ENCODE measurements at regions not wholly inside any gene's neighbourhood (a gene's known extent, or its start where the extent isn't known, plus 50 kb on each side); places are given as distances from the start of the nearest gene placed in this dataset.

DNA sequence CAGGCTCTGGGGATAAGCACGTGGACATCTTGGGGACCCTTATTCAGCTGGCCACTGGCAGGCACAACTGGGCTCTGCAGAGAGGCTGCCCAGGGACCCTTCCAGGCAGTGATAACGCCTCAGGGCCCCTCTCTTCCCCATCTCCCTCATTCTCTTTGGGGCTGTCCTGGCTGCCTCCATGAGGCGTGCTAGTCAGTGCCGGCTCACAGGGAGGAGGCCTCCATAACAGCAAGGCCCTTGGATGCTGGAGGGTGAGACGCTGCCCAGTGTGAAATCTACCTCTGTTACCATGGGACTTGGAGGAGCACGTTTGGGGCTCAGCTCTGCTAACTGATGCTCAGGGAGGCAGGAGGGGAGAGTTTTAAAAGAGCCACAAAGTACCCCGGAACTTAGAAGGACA is 221.3 kb downstream of the CTTN start:
- Histone ChIP-seq H3K9me3 (ENCODE audit: control insufficient read depth, insufficient read depth, low read length) (no peaks in the 10 kb centered on the region), H3K4me1 (ENCODE audit: control insufficient read depth, insufficient read depth, low read length) (no peaks in the 10 kb centered on the region), H3K27me3 (ENCODE audit: control insufficient read depth, insufficient read depth, low read length) (no peaks in the 10 kb centered on the region), H3K36me3 (ENCODE audit: control insufficient read depth, insufficient read depth, low read length) (no peaks in the 10 kb centered on the region), H3K4me3 (ENCODE audit: low read depth, low read length) (no peak overlapping the region), H3K9ac (ENCODE audit: low read depth, low read length) (no peak overlapping the region)

DNA sequence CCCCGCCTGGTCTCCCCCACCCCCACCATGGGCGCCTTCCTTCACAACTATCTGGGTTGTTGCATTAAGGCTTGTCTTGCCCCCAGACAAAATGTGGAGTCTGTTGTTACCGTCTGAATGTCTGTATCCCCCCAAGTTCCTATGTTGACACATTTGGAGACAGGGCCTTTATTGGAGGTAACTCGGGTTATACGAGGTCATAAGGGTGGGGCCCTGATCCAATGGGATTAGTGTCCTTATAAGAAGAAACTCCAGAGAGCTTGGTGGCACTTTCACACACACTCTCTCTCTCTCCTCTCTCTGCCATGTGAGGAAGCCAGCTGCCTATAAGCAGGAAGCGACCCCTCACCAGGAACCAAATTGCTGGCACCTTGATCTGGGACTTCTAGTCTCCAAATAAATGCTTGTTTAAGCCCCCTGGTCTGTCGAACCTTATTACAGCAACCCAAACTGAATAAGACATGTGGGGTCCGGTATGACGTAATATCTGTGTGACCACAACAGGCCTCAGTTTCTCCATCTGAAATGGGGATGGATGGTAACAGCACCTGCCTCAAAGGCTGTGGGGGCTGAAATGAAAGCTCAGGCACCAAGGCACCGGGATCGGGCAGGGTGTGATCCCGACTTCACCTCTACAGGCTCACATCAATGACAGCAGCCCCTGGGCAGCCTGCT is 222.3 kb downstream of the CTTN start:
- H3K27me3 ChIP-seq (ENCODE audit: control insufficient read depth, insufficient read depth, low read length), result no peaks in the 10 kb centered on the region
- H3K9me3 ChIP-seq (ENCODE audit: control insufficient read depth, insufficient read depth, low read length), result no peaks in the 10 kb centered on the region
- H3K36me3 ChIP-seq (ENCODE audit: control insufficient read depth, insufficient read depth, low read length), result no peaks in the 10 kb centered on the region
- no peaks in the 10 kb centered on the region for H3K4me1 ChIP-seq (ENCODE audit: control insufficient read depth, insufficient read depth, low read length)
- H3K9ac ChIP-seq (ENCODE audit: low read depth, low read length), result no peak overlapping the region
- no peak overlapping the region for H3K4me3 ChIP-seq (ENCODE audit: low read depth, low read length)

DNA sequence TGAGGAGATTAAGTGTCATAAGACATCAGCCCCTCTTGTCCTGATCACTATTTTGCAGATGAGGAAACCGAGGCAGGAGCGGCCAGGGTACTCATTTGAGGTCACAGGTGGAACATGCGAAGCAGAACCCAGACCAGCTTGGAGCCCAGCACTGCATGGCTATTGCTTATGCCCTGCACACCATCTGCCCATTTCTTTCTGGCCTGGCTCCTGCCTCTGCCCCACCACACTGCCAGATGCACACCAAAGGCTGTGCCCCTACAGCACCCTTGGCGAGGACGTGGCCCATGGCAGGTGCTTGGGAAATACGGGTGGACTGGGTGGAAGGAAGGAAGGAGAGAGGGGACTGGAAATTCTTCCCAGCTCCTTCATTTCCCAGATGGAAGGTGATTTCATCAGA is 222.9 kb downstream of the CTTN start:
- no peaks in the 10 kb centered on the region for H3K4me1 ChIP-seq (ENCODE audit: control insufficient read depth, insufficient read depth, low read length)
- H3K9me3 ChIP-seq (ENCODE audit: control insufficient read depth, insufficient read depth, low read length), result no peaks in the 10 kb centered on the region
- H3K9ac ChIP-seq (ENCODE audit: low read depth, low read length), result no peak overlapping the region
- no peak overlapping the region for H3K4me3 ChIP-seq (ENCODE audit: low read depth, low read length)
- no peaks in the 10 kb centered on the region for H3K27me3 ChIP-seq (ENCODE audit: control insufficient read depth, insufficient read depth, low read length)
- no peaks in the 10 kb centered on the region for H3K36me3 ChIP-seq (ENCODE audit: control insufficient read depth, insufficient read depth, low read length)

DNA sequence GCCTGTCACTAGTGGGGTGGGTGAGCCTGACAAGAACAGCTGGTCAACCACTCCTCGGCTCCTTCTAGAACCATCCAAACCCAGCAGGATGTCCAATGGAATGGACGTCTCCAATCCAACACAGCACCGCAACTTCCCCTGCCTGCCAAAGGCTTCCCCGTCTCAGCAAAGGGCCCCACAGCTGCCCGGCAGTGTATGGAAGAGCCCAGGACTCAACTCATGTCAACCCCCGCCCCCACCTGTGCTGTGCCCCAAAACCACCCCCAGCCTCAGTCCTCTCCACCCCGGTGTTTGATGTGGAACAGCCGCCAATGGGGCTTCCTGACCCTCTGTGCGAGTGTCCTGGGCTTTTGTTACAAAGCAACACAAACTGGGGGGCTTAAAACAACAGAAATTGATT is 223.8 kb downstream of the CTTN start:
- no peaks in the 10 kb centered on the region for H3K27me3 ChIP-seq (ENCODE audit: control insufficient read depth, insufficient read depth, low read length)
- no peak overlapping the region for H3K9ac ChIP-seq (ENCODE audit: low read depth, low read length)
- H3K4me1 ChIP-seq (ENCODE audit: control insufficient read depth, insufficient read depth, low read length), result no peaks in the 10 kb centered on the region
- H3K4me3 ChIP-seq (ENCODE audit: low read depth, low read length), result no peak overlapping the region
- no peaks in the 10 kb centered on the region for H3K9me3 ChIP-seq (ENCODE audit: control insufficient read depth, insufficient read depth, low read length)
- no peaks in the 10 kb centered on the region for H3K36me3 ChIP-seq (ENCODE audit: control insufficient read depth, insufficient read depth, low read length)

DNA sequence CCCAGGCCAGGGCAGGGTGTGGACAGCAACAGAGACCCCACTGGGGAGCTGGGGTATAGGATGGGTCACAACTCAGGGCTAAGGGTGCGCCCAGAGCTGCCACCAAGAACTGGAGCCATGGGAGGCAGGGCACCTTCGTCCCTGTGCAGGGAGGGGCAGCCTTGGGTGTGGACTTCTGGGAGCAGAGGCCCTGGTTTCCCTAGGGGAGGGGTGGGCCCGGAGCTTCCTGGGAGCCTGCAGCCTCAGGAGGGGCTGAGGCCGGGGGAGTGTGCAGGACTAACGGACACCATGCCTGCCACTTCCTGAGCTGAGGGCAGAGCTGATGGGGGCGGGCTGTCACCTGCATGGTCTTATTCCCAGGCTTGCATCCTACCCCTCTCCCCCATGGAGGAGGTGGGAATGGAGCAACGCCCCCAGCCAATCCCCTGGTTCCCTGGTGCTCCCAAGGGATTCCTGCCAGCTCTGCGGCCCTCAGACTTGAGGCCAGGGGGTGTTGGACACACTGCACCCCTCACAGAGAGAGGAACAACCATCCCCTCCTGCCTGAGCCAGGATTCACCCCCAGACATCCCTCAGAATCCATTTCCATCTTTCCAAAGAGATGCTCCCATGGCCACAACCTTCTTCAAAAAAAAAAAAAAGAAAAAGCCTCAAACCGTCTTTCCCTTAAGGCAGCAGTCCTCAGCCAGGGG is 225.7 kb downstream of the CTTN start:
- H3K4me1 ChIP-seq (ENCODE audit: control insufficient read depth, insufficient read depth, low read length), result no peaks in the 10 kb centered on the region
- H3K27me3 ChIP-seq (ENCODE audit: control insufficient read depth, insufficient read depth, low read length), result no peaks in the 10 kb centered on the region
- H3K9ac ChIP-seq (ENCODE audit: low read depth, low read length), result no peak overlapping the region
- no peaks in the 10 kb centered on the region for H3K9me3 ChIP-seq (ENCODE audit: control insufficient read depth, insufficient read depth, low read length)
- no peak overlapping the region for H3K4me3 ChIP-seq (ENCODE audit: low read depth, low read length)
- H3K36me3 ChIP-seq (ENCODE audit: control insufficient read depth, insufficient read depth, low read length), result no peaks in the 10 kb centered on the region

DNA sequence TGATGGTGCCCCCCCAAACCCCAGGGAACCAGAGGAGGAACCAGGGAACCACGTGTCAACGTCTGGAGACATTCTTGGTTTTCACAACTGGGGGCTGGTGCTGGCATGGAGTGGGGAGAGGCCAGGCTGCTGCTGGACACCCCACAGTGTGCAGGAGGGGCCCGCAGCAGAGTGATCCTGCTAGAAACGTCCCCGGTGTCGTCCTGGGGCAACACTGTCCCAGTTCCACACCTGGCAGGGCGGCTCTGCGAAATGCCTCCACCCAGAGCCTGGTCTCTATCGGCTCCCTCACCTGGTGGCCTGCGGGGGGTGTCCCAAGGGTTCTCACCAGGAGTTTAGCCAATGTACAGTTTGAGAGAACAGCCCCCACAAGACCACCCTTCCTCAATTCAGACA is 226.3 kb downstream of the CTTN start:
- no peaks in the 10 kb centered on the region for H3K36me3 ChIP-seq (ENCODE audit: control insufficient read depth, insufficient read depth, low read length)
- no peaks in the 10 kb centered on the region for H3K4me1 ChIP-seq (ENCODE audit: control insufficient read depth, insufficient read depth, low read length)
- no peaks in the 10 kb centered on the region for H3K9me3 ChIP-seq (ENCODE audit: control insufficient read depth, insufficient read depth, low read length)
- H3K27me3 ChIP-seq (ENCODE audit: control insufficient read depth, insufficient read depth, low read length), result no peaks in the 10 kb centered on the region
- H3K4me3 ChIP-seq (ENCODE audit: low read depth, low read length), result no peak overlapping the region
- no peak overlapping the region for H3K9ac ChIP-seq (ENCODE audit: low read depth, low read length)

DNA sequence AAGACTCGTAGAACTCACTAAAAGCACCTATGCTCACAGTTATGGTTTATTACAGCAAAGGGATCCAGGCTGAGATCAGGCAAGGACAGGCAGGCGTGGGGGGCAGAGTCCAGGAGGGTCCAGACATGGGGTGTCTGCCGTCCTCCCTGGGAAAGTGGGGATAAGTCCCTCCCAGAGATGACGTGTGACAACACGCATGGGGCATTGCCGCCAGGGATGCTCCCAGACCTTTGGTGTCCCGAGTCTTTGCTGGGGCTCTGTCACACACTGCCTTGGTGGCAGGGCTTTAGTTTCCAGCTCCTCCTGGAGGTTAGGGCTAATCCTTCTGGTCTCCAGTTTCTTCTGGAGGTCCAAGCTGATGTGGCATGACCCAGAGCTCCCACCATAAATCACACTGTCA is 226.7 kb downstream of the CTTN start:
- no peaks in the 10 kb centered on the region for H3K4me1 ChIP-seq (ENCODE audit: control insufficient read depth, insufficient read depth, low read length)
- H3K9me3 ChIP-seq (ENCODE audit: control insufficient read depth, insufficient read depth, low read length), result no peaks in the 10 kb centered on the region
- no peaks in the 10 kb centered on the region for H3K27me3 ChIP-seq (ENCODE audit: control insufficient read depth, insufficient read depth, low read length)
- no peak overlapping the region for H3K4me3 ChIP-seq (ENCODE audit: low read depth, low read length)
- H3K9ac ChIP-seq (ENCODE audit: low read depth, low read length), result no peak overlapping the region
- no peaks in the 10 kb centered on the region for H3K36me3 ChIP-seq (ENCODE audit: control insufficient read depth, insufficient read depth, low read length)

DNA sequence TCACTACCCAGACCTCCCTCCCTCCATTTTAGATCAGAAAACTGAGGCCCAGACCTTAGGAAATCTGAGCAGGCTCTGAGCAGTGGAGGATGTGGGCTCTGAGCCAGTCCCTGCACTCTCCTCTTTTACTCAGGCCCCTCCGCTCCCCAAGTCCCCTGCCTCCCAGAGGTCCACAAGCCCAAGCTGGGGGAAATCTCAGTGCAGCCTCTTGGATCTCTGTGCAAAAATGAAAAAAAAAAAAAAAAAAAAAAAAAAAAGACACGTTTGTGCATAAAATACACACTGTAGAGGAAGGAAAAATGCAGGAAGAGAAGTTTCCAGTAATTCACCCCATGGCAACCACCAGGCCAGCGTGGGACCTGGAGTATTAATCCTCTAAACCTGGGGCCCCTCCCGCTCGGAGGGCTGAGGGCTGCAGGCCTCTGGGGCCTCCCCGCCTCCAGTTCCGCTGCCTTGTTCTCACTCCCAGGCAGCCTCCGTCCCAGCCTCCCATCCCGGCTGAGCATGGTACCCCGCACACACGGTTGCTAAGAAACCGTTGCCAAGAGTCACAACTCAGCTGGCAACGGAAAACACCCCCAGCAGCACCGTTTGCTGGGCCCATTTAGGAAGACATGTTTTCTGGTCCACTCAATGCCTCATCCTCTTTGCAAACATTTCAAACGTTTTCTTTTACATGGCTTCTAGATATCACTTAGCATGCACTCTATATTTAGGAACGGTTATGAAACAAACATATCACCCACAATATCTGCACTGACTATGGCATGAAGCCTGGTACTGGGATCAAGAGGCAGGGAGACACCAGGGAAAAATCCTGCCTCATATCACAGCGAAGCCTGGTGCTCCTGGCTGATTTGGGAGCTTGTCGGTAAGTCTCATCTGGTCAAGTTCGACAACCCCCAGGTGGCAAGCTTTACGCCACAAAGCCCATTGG is 227.5 kb downstream of the CTTN start:
- Histone ChIP-seq H3K36me3 (ENCODE audit: control insufficient read depth, insufficient read depth, low read length) (no peaks in the 10 kb centered on the region), H3K9me3 (ENCODE audit: control insufficient read depth, insufficient read depth, low read length) (no peaks in the 10 kb centered on the region)

DNA sequence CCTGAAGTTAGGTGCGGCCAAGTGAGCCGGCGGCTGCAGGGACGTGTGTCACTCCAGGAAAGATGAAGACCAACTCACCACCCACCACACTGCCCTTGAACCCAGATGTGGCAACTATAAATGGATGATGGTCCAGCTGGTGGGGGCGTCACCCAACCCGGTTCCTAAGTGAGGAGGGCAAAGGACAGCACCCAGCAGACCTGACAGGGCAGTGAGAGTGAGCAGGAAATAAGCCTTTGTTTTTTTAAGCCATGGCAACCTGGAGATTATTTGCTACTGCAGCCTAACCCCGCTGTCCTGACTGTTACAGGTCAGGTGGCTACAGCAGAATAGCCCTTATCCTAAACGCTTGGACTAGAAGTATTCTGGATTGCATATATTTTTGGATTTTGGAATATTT is 228.9 kb downstream of the CTTN start:
- Histone ChIP-seq H3K9ac (ENCODE audit: low read depth, low read length) (no peak overlapping the region), H3K4me1 (ENCODE audit: control insufficient read depth, insufficient read depth, low read length) (no peaks in the 10 kb centered on the region), H3K36me3 (ENCODE audit: control insufficient read depth, insufficient read depth, low read length) (no peaks in the 10 kb centered on the region), H3K4me3 (ENCODE audit: low read depth, low read length) (no peak overlapping the region), H3K27me3 (ENCODE audit: control insufficient read depth, insufficient read depth, low read length) (no peaks in the 10 kb centered on the region), H3K9me3 (ENCODE audit: control insufficient read depth, insufficient read depth, low read length) (no peaks in the 10 kb centered on the region)

More for the DNA sequence above, 227.5 kb downstream of the CTTN start:
- Histone ChIP-seq H3K4me3 (ENCODE audit: low read depth, low read length) (no peak overlapping the region), H3K27me3 (ENCODE audit: control insufficient read depth, insufficient read depth, low read length) (no peaks in the 10 kb centered on the region), H3K4me1 (ENCODE audit: control insufficient read depth, insufficient read depth, low read length) (no peaks in the 10 kb centered on the region), H3K9ac (ENCODE audit: low read depth, low read length) (no peak overlapping the region)

DNA sequence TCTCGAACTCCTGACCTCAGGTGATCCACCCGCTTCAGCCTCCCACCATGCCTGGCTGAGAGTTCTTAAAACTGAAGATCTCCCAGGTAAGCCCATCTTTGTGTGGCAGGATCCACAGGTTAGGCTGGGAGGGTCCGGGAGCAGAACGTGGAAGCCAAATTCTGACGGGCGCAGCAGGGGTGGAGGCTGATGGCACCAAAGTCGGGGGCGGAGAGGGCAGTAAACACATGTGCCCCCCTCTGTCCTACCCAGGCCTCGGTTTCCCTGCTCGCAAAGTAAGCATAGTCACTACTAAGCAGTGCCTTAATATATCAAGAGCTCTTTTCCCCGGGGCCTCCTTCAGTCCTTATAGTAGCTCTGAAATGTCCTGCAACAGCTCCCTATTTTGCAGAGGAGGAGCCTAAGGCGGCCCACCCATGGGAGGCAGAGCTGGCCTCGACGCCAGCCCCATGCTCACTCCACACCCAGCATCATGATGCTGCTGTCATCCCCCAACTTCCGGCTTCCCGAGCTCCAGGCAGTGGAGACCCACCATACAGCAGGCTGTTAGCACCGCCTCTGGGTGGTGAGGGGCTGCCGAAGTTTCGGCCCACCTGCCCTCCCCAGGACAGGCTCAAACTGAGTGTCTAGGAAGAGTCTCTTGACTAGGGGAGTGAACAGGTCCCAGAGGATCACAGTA is 230.0 kb downstream of the CTTN start:
- no peak overlapping the region for H3K4me3 ChIP-seq (ENCODE audit: low read depth, low read length)
- no peaks in the 10 kb centered on the region for H3K9me3 ChIP-seq (ENCODE audit: control insufficient read depth, insufficient read depth, low read length)
- H3K27me3 ChIP-seq (ENCODE audit: control insufficient read depth, insufficient read depth, low read length), result no peaks in the 10 kb centered on the region
- no peaks in the 10 kb centered on the region for H3K4me1 ChIP-seq (ENCODE audit: control insufficient read depth, insufficient read depth, low read length)
- H3K9ac ChIP-seq (ENCODE audit: low read depth, low read length), result no peak overlapping the region
- H3K36me3 ChIP-seq (ENCODE audit: control insufficient read depth, insufficient read depth, low read length), result no peaks in the 10 kb centered on the region

All from iPS-15b (cell line).